HCEC 1CT (cell line): ENCODE measurements at regions not wholly inside any gene's neighbourhood (a gene's known extent, or its start where the extent isn't known, plus 50 kb on each side); places are given as distances from the start of the nearest gene placed in this dataset.

Experiments
- DNase-seq: peaks from one replicate; pipeline ENCODE4 v3.0.0-alpha.2; 2017

DNA sequence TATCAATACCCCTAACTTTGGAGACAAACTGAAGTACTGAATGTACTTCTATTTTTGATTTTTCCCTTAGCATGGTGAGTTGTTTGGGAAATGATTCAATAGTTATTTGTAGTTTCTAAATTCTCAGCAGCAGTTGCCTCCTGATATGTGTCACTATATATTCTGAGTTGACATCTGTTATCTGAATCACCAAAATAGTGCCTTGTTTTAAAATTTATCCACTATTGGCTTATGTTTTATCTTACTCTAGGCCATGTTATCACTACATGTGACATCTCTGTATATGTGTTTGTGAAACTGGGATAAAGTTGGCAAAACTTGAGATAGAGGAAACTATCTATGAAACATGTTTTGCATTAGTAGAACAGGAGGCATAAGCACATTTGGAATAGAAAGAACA is 317.6 kb downstream of the TLE4 start:
- no peak for DNase-seq

DNA sequence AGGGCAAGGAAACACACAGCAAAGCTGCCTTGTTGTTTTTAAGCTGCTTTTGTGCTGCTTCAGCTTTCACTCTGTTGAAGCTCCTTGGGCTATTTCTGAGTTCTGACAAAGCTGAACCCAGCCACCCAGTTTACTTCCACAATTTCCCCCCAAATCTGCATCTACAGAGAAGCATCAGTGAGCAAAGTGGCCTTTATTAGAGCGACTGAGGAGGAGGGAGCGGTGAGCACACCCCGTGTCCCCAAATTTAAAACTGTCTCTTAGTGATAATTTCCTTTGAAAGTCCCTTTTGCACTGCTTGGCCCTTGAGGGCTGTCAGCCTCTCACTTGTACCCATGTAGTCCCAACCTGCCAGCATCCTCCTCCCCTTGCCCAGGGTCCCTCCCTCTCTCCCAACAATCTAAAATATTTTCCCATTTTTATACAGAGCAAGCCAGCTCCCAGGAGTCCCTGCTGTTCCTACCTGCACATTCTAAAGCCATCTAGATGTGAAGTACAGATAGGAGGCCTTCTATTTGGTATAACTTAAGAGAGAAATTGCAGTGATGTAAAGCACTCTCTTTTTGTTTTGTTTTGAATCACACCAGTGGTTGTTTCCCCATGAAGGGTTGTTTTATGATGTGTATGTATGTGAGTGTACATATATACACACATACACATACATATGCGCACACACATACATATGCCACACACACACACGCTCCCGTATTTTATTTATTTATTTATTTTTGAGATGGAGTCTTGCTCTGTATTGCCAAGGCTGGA is 313.5 kb downstream of the TLE4 start:
- no peak for DNase-seq

DNA sequence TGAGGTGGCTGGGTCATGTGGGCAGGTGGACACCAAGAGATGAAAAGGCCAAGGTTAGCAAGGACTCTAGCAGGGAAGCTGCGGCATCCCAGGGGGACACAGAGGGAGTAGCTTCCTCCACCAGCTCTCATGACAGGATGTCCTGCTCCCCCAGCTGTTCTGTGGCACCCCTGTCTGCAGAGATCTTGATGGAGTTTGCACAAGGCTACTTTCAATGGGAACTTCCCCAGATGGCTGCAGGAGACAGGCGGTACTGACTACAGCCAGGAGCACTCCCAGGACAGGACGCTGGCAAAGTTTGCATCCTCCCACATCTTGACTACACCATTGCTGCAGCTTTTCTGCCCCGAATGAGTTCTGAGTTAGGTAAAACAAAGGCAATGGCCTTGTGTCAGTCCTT is 312.8 kb downstream of the TLE4 start:
- DNase-seq, result no peak

DNA sequence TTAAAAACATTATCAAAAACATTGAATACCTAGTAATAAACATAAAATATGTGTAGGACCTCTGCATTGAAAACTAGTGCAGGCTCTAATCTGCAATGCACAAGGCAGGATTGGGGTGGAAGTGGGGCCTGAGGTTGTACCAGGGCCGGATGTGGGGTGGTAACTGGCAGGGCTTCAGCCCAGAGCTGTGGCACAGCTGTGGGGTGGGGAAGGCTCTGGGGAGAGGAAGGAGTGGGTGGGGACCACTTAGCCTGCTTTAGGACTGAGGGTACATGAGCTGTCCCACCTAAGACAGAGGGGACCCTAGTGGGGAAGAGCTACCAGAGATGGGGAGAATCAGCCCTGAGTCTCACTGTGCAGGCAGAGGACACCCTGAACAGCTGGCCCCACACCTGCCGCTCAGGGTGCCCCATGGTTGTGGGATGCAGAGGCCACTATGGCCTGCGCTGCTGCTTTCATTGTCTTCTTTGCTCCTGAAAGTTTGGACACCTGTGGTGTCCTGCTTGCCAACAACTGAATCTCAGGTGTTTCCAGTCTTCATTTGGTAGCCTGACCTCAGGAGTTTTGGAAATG is 311.4 kb downstream of the TLE4 start:
- DNase-seq, result no peak

DNA sequence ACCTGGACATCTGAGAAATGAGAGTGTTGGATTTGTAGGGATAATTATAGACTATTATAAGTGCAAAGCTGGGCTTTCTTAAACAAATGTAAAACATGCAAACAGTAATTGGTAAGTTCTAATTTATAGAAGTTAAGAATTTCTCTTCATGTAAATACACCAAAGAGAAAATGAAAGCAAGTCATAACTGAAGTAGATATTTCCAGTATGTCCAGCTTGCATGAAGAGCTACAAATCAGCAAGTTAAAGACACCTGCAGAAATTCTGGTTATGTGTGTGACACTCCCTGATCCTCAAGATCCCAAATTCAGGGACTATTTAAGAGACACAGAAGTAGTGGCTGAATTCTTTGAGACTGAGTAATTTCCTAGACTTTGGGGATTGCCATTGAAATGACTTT is 308.9 kb downstream of the TLE4 start:
- DNase-seq, result no peak

DNA sequence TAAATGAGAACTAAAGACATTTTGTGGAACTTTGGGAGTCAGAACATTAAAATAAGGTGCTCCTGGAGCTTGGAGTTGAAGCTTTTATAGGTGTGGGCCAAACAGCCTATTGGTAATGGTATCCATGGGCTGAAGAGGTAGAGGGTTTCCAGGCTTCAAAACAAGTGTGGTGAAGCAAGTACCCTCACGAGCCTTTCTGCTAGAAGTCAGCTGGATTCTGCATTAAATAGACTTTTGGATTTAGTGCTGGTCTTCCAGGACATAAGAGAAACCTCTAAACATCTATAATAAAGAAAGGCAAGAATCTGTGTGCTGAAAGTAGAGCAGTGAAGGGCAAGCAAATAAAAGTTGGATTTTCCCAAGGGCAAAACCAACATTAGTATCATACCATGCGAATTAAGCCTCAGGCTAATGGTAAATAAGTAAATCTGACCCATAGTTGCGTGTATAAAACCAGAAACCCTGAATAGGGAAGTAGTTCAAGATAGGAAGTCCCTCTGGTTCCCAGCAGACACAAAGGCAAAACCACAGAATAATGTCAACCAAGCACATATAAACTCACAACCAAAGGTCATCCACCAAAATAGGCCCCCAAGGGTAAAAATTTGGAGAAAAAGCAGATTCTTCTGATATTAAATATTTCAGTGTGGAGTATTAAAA is 306.3 kb downstream of the TLE4 start:
- DNase-seq, result no peak

DNA sequence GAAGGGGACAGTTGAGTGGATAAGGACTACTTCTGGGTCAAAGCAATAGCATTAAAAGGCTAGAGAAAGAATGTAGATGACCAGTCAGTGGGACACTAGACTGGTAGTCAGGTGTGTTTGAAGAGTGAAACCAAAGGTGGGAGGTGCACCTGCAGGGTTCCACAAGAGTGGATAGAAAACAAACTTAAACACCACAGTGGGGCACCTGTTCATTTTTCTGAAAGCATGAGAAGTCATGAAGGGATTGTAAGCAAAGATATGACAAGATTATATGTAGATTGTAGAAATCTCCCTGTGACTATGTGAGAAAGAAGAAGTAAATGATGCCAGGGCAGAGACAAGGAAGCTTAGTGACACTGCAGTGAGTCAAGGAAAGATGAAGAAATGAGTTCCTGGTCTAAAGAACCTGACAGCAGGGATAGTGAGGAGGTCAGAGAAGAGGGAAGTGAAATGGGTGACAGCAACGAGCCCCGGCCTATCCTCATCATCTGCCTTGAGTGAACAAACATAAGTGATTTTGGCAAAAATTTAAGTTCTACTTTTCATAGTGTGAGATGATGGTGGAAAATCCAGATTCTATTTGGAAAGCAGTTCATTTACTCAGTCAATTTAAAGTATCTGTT is 296.9 kb downstream of the TLE4 start:
- no peak for DNase-seq

DNA sequence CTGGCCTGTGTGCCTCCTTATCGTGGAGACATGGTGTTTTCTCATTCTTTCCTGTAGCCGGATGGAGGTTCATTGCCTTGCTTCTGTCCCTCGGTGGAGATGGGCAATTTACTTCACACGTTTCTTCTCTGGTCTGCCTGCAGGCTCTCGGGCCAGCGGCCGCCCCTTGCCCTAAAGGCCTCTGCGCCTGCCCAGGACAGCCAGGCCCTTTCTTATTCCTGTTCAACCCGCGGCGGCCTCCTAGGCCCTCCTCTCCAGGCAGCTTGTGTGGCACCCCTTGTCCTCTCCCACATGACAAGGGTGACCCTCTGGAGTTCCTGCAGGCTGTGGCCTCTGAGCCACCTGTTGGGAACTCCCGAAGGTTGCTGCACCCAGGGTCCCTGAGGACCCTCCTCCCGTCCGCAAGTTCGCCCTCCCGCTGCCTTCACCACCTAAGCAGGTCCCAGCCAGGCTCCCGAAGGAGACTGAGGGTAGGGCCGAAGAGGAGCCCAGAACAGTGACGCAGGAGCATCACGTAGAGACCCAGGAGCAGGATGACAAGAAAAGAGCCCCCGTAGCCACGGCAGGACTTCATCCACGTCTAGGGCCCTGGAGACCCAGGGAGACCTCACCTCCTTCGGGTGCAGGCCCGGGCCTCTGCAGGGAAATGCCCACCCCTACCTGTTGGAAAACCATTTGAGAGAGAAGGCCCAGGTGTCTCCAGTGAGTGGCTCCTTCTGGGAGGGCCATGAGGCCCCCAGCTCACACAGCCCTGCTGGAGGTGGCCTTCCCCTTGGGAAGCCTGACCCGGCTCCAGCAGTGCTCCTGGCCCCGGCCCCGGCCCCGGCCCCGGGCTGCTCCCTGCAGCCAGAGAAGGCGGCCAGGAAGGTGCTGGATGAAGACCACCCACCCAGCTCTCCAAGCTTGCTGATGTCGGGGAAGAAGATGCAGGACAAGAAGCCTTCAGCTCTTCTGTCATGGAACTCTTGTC is 291.4 kb downstream of the TLE4 start:
- DNase-seq, result no peak

DNA sequence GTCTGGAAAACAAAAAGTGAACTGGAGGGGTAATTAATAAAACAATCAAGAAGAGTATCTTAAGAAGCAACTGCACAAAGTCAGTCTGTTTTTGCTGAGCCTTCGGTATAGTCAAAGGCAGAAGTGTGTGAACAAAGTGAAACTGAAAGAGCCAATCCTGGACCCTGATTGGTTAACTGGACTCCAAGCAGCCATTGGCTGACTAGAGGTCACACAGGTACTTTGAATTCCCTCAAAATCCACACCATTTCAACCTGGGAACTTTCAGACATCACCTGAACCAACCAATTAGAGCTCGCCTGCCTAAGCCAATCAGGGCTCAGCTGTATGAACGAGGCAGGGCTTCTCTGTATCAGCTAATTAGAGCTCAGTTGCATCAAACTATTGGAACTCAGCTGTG is 286.7 kb downstream of the TLE4 start:
- DNase-seq, result peak; percentile 32

DNA sequence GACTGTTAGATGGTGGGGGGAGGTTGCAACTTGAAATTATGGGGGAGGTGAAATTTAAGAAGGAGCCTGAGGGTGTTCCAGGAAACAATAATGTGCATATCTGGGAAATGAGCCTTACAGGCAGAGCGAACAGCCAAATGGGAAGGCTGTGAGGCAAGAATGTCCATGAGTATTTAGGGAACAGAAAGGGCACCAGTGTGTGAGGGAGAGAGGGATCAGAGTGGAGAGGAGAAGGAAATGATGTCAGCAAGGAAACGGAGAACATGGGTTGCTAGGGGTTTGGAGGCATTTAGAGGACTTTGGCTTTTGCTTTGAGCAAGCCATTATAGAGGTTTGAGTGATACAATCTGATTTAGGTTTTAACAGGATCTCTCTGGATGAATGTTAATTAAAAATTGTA is 285.4 kb downstream of the TLE4 start:
- no peak for DNase-seq

DNA sequence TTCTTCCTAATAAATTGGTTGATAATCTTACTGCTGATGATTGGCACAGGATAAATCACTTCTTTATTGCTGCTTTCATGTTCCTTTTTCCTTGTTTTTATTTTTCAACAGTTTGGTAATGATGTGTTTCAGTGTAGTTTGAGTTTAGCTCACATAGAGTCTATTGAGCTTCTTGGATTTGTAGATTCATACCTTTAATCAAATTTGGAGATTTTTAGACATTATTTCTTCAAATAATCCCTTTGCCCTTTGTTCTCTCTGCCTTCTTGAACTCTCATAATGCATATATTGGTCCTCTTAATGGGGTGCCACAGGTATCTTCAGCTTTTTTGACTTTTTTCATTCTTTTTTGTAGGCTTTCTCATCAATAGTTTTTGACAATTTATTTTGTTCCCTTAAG is 275.3 kb downstream of the TLE4 start:
- DNase-seq, result no peak

DNA sequence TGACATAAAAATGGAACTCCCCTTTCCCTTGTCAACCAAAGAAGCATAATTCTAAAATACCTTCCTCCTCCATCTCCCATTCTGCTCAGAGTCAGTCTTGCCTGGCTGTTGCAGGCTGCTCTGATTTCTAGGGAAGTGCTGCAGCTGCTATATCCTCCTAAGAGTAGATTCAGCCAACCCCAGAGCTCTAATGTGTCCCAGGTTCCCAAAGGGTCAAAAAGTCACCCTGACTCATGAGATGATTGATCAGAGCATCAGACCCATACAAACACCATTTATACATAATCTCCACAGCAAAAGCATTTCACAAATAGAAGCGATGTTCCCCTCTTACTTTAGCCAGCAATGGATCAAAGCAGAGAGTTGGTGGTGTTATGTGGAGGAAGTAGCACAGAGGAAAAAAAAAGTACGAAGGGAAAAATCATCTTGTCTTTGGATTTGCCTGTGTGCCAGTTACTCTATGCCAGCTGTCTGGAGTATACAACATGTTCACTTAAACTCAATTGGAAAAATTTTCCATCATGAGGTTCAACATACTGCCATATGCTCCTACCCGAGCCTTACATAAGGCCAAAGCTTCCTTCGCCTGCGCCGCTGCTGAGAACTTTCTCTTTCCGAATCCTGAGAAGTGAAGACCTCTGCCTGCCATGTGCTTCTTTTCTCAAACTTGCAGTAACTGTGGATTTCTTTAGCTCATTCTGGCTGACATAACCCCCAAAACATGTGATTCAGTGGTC is 258.0 kb downstream of the TLE4 start:
- DNase-seq, result peak; percentile 12

DNA sequence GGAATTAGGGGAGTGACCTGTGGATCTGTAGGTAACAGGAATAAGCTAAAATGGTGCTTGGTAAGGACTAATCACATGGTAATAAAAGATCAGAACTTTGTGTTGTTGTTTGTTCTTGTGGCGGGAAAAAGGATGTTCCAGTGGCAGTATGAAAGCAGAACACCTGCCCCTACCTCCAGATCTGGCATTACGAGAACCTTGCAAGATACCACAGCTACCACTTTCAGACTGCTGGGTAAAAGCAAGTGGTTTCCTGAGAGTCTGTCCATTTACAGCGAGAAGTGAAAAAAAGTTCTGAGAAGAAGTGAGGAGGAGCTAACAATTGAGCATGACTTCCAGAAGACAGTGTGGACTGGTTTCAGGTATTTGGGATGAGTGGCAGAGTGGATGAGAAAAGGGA is 252.5 kb downstream of the TLE4 start:
- no peak for DNase-seq

DNA sequence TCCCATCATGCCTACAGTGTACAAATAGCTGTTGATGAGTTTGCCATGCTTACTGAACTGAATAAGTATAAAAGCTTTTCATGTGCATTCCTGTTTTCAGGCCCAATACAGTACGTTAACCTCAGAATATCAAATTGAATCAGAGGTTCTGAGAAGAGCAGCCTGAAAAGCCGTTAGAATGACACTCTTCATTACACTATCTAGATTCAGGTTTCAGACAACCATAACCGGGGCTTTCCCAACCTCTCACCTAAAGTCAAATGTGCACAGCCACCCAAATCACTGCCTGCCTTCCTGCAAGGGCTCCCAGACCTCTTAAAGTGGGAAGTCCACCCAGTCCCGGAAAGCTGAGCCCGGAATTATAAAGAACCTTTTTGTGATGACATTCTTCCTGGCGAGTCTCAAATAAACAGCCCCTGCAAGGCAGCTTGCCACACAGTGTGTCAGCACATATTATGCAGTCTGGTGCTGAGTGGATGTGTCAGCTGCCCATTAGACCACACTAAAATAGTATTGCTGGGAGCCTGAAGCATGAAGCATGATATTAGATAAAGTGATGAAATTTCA is 245.8 kb downstream of the TLE4 start:
- DNase-seq, result no peak

DNA sequence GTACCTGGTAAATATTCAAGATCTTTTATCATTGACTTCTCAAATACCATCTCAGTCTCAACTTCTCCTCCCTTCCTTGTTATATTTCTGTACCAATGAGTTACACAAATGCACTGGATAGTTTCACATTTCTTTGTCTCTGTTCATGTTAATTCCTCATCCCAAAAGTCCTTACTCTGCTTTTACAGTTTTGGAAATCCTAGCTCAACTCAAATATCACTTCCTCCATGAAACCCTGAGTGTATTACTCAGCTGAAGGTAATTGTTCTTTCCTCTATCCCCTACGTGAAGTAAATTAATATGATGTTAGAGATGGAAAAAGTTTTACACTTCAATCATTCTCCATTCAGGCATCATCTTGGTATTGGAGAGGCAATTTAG is 241.5 kb downstream of the TLE4 start:
- no peak for DNase-seq

DNA sequence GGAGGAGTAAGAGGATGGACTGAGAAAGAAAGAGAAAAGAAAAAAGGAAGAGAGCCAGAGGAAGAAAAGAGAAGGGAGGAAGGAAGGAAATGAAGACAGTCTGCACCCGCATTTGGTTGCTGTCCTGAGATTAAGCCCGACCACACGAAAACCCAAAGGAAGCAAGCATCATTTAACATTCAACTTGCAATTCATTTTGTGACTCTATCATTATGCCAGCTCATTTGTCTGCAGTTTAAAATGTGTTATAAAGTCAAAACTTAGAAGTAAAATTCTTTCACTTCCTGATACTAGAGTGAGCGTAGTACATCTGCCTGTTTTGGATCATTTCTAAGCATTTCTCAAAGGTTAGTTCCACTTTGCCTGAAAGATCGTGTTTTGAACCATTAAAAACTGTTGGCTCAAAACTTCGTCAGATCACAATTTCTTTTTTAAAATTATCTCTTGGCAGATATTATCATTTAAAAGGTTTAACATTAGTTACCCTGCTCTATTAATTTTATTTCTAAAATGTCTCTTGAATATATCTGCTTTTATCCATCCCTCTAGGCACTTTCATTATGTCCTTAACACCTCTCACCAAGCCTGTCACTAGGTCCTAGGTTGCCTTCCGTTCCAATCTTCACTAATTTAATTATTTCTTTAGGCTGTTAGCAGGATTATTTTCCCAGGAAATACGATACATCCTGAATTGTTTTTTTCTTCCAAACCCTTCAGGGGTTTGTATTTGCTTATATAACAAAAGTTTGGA is 240.9 kb downstream of the TLE4 start:
- no peak for DNase-seq

DNA sequence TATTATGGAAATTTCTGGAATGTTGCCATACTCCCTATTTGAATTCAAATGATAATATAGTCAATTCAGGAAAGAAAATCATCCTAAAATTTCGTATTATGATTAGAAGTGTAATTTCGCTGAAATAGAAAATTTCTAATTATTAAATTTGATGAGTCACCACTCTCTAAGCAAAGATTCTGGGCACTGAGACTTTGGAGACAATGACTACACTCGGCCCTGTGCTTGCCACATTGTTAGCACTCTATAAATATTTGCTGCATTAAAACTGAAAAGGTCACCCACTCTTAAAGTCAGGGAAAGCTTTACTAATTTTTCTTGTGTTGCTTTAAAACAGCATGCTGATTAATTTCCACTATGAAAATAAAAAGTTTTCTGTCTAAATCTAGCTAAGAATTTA is 240.3 kb downstream of the TLE4 start:
- DNase-seq, result no peak

DNA sequence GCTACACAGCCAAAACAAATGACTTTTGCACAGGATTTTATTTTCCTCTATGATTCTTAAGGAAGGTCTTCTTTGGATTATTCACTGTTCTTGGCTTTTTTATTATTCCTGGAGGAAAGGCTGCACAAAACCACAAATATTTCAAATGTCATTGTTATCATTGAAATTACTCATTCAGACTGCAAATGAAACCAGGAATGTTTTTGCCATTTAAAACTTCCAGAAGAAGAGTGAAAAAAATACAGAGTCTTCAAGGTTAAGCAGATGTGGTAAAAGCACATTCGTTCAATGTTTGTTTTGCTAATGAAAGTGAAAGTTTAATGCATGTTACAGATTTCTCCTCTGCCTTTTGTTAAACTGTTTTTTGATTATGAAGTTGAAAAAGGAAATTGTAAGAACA is 238.2 kb downstream of the TLE4 start:
- peak; percentile 70 for DNase-seq

DNA sequence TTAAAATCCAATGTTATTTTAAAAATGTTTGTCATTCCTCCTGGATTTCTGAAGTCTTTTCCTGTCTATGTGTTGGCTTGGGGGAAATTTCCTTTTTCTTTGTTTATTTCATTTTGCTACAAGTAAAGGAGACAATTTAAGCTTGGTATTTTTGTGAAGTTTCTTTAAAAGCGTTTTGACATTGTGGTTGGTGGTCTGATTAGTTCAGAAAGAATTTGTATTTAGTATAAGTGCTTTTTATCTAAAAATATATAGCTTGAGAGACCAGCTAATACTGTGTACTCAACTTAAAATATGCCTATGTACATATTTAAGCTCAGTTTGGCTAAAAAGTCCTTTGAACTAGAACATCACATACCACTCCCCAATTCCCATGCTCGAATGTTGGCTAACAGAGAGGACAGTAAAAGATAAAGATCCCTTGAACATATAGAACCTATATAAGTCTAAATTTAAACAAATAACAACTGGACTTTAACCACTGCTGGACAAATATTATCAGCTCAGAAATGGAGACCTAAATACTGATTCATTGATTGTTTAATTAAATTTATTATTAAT is 237.6 kb downstream of the TLE4 start:
- no peak for DNase-seq

DNA sequence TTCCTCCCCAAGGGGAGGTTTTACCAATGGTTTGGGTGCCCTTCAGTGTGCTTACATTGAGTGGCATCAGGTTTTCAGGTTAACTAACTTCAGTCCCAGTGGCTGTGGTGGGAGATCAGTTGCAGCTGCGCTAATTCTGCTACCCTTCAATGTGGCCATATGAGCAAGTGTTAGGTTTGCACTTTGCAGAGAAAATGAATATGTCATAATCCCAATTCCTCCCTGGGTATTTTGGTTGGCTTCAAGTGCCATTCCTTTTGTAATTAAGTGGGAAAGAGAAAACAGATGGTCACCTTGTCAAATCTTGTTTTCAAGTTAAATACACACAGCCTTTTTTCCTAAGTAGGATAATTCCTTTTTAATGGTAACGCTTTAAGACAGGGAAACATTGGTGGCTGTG is 236.2 kb downstream of the TLE4 start:
- no peak for DNase-seq

DNA sequence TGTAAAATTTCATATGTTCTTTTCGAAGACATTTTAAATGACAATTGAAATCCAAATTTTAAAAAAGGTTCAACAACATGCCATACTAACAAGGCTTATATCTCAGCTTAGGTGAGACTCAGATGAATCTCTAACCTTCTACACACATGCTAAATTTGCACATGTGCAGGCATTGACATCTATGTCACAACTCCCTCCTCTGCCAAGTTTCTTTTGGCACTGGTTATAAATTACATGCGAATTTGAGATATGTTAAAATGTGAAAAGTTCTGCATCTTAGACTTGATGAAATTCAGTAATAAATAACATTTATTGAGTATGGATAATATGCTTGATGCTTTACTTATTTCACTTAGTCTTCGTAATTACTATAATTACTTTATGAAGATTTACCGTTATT is 234.3 kb downstream of the TLE4 start:
- DNase-seq, result no peak
